HG03565 (cell line): ENCODE measurements at regions not wholly inside any gene's neighbourhood (a gene's known extent, or its start where the extent isn't known, plus 50 kb on each side); places are given as distances from the start of the nearest gene placed in this dataset.
"Not testable (repeated sequence)": the region's sequence is repeated elsewhere in the genome, so short reads cannot be mapped to it uniquely, and the experiment has no call there.

Source experiments
- ATAC-seq: cut with Tn5 transposase; IDR thresholded peaks from one replicate; pipeline ENCODE4 v1.9.1; 2021; ENCODE audit warnings: mild to moderate bottlenecking, moderate library complexity; ENCODE audit not compliant: unreplicated experiment

- ATAC-seq = no peak
These were observed 73.8 kb downstream of the C9orf50 start for GRCh38 chr9:129547063-129547462.

- not testable (repeated sequence) for ATAC-seq
These were observed 75.0 kb downstream of the C9orf50 start for GRCh38 chr9:129545876-129546275.

GRCh38 chr9:129544761-129545160 is 76.1 kb downstream of the C9orf50 start:
- ATAC-seq = no peak

GRCh38 chr9:129542741-129543140 is 78.2 kb downstream of the C9orf50 start:
- ATAC-seq = no peak

GRCh38 chr9:129541270-129541669 is 79.6 kb downstream of the C9orf50 start:
- ATAC-seq = no peak

GRCh38 chr9:129539446-129539845 is 81.5 kb downstream of the C9orf50 start:
- ATAC-seq = no peak

GRCh38 chr9:129531860-129532402 is 89.0 kb downstream of the C9orf50 start:
- ATAC-seq = not testable (repeated sequence)

GRCh38 chr9:129527955-129528354 is 92.9 kb downstream of the C9orf50 start:
- not testable (repeated sequence) for ATAC-seq

- ATAC-seq = no peak
These were observed 95.2 kb downstream of the C9orf50 start for GRCh38 chr9:129525656-129526196.

- ATAC-seq = no peak
These were observed 96.2 kb downstream of the C9orf50 start for GRCh38 chr9:129524582-129525270.

GRCh38 chr9:129523943-129524581 is 96.8 kb downstream of the C9orf50 start:
- no peak for ATAC-seq

- no peak for ATAC-seq
These were observed 98.5 kb downstream of the C9orf50 start for GRCh38 chr9:129522351-129522750.

- no peak for ATAC-seq
These were observed 100.8 kb downstream of the C9orf50 start for GRCh38 chr9:129520082-129520481.

- no peak for ATAC-seq
These were observed 102.8 kb downstream of the C9orf50 start for GRCh38 chr9:129518074-129518473.

- ATAC-seq = no peak
These were observed 103.9 kb downstream of the C9orf50 start for GRCh38 chr9:129517006-129517405.

- no peak for ATAC-seq
These were observed 106.0 kb downstream of the C9orf50 start for GRCh38 chr9:129514891-129515290.

- ATAC-seq = no peak
These were observed 106.4 kb downstream of the C9orf50 start for GRCh38 chr9:129514497-129514867.

GRCh38 chr9:129513856-129514496 is 106.9 kb downstream of the C9orf50 start:
- no peak for ATAC-seq

- no peak for ATAC-seq
These were observed 107.6 kb downstream of the C9orf50 start for GRCh38 chr9:129513282-129513681.

- no peak for ATAC-seq
These were observed 109.5 kb downstream of the C9orf50 start for GRCh38 chr9:129511285-129511900.

- ATAC-seq = no peak
These were observed 111.4 kb downstream of the C9orf50 start for GRCh38 chr9:129509533-129509928.
